OCI-LY3 (cell line): ENCODE measurements at regions not wholly inside any gene's neighbourhood (a gene's known extent, or its start where the extent isn't known, plus 50 kb on each side); places are given as distances from the start of the nearest gene placed in this dataset.

Experiments
- H2AFZ ChIP-seq: fragments of 200-600, 300-600 bp; shearing (Covaris generic); 2 replicates; pipeline ENCODE4 v1.6.0; 2014; ENCODE audit warnings: antibody characterized with exemption, low read depth, low read length
- H3K27ac ChIP-seq: fragments of 200-600, 300-600 bp; sonication (generic); 2 replicates; pipeline ENCODE4 v1.5.1; 2014; ENCODE audit warnings: mild to moderate bottlenecking, low read length, moderate library complexity, mixed read lengths
- H3K27me3 ChIP-seq: fragments of 200-600, 300-600 bp; sonication (generic); 2 replicates; pipeline ENCODE4 v1.6.1; 2014; ENCODE audit warnings: low read depth, low read length, mixed read lengths
- H3K36me3 ChIP-seq: fragments of 200-600, 300-600 bp; sonication (generic); replicated peaks from 2 replicates; pipeline ENCODE3; 2014; ENCODE audit warnings: low read depth, low read length, mixed read lengths
- H3K4me1 ChIP-seq: fragments of 300-600, 200-600 bp; sonication (generic); 2 replicates; pipeline ENCODE4 v1.6.1; 2014; ENCODE audit warnings: low read length, mixed read lengths
- H3K4me2 ChIP-seq: fragments of 200-600, 300-600 bp; sonication (generic); 2 replicates; pipeline ENCODE4 v1.6.1; 2014; ENCODE audit warnings: low read length, mixed read lengths
- H3K4me3 ChIP-seq: fragments of 300-600, 200-600 bp; sonication (generic); 2 replicates; pipeline ENCODE4 v1.5.1; 2014; ENCODE audit warnings: antibody characterized with exemption, mild to moderate bottlenecking, low read length, moderate library complexity
- H3K79me2 ChIP-seq: fragments of 300-600, 200-600 bp; shearing (Covaris generic); 2 replicates; pipeline ENCODE4 v1.6.1; 2014; ENCODE audit warnings: mild to moderate bottlenecking, low read length, mixed read lengths
- H3K9ac ChIP-seq: fragments of 300-600, 200-600 bp; shearing (Covaris generic); 2 replicates; pipeline ENCODE4 v1.6.0; 2014; ENCODE audit warnings: mild to moderate bottlenecking, low read length, moderate library complexity
- H3K9me3 ChIP-seq: fragments of 200-600, 300-600 bp; shearing (Covaris generic); 2 replicates; pipeline ENCODE4 v1.6.1; 2014; ENCODE audit warnings: low read length, mixed read lengths; ENCODE audit not compliant: insufficient read depth
- H4K20me1 ChIP-seq: fragments of 200-600, 300-600 bp; sonication (generic); 2 replicates; pipeline ENCODE4 v1.6.1; 2016; ENCODE audit warnings: low read length, mixed read lengths; ENCODE audit not compliant: insufficient read depth
- CTCF ChIP-seq: fragments of 200-600, 300-600 bp; sonication (generic); IDR thresholded peaks from 2 replicates; pipeline ENCODE4 v1.5.1; 2014; ENCODE audit warnings: antibody characterized with exemption, low read length, low read depth
- EZH2phosphoT487 ChIP-seq: fragments of 200-600 bp; shearing (Covaris generic); IDR thresholded peaks from 2 replicates; pipeline ENCODE4 v1.6.1; 2018; ENCODE audit warnings: antibody characterized with exemption, mixed run types, low read depth

GRCh38 chr15:37731146-37731746, 203.2 kb upstream of the TMCO5A start:
- Histone ChIP-seq H3K4me1 (no peaks in the 10 kb centered on the region), H3K4me3 (no peak overlapping the region), H3K79me2 (no peaks in the 10 kb centered on the region), H3K9me3 (no peaks in the 10 kb centered on the region), H3K4me2 (no peak overlapping the region), H3K36me3 (no peaks in the 10 kb centered on the region), H3K9ac (no peak overlapping the region), H3K27ac (no peak overlapping the region), H2AFZ (no peak overlapping the region), H3K27me3 (peaks cover 7% of the 10 kb centered on the region; the same call in 1 of the 2 replicates), H4K20me1 (no peaks in the 10 kb centered on the region)
- TF ChIP-seq CTCF (no peak), EZH2phosphoT487 (no peak)

GRCh38 chr15:37733628-37734027, 200.8 kb upstream of the TMCO5A start:
- Histone ChIP-seq H3K4me1 (no peaks in the 10 kb centered on the region), H3K27me3 (peaks cover 17% of the 10 kb centered on the region; the same call in 1 of the 2 replicates), H3K4me2 (no peak overlapping the region), H3K9me3 (no peaks in the 10 kb centered on the region), H3K9ac (no peak overlapping the region), H3K36me3 (no peaks in the 10 kb centered on the region), H2AFZ (no peak overlapping the region), H3K4me3 (no peak overlapping the region), H3K27ac (no peak overlapping the region), H4K20me1 (no peaks in the 10 kb centered on the region), H3K79me2 (no peaks in the 10 kb centered on the region)
- TF ChIP-seq CTCF: no peak
- TF ChIP-seq EZH2phosphoT487: no peak

- no peak for TF ChIP-seq EZH2phosphoT487
- H3K79me2 ChIP-seq: no peaks in the 10 kb centered on the region
- H3K4me1 ChIP-seq: no peaks in the 10 kb centered on the region
- no peak overlapping the region for H3K9ac ChIP-seq
- H3K27me3 ChIP-seq: peaks cover 15% of the 10 kb centered on the region; the same call in 1 of the 2 replicates
- no peak overlapping the region for H3K27ac ChIP-seq
- 0 out of 2 replicates have a peak overlapping the region, but pooled peaks have one; percentile 5 for H3K4me3 ChIP-seq
- H2AFZ ChIP-seq: no peak overlapping the region
- H4K20me1 ChIP-seq: no peaks in the 10 kb centered on the region
- H3K9me3 ChIP-seq: no peaks in the 10 kb centered on the region
- no peaks in the 10 kb centered on the region for H3K36me3 ChIP-seq
- peak overlapping the region; percentile 27; the same call in 1 of the 2 replicates for H3K4me2 ChIP-seq
Observed at GRCh38 chr15:37740623-37741141, 193.8 kb upstream of the TMCO5A start.

GRCh38 chr15:37743826-37744225, 190.6 kb upstream of the TMCO5A start:
- no peak overlapping the region for H3K27ac ChIP-seq
- no peak overlapping the region for H2AFZ ChIP-seq
- H3K79me2 ChIP-seq: no peaks in the 10 kb centered on the region
- TF ChIP-seq CTCF (no peak), EZH2phosphoT487 (no peak)
- no peak overlapping the region for H3K4me3 ChIP-seq
- H4K20me1 ChIP-seq: no peaks in the 10 kb centered on the region
- no peaks in the 10 kb centered on the region for H3K9me3 ChIP-seq
- H3K27me3 ChIP-seq: no peaks in the 10 kb centered on the region
- H3K4me1 ChIP-seq: no peaks in the 10 kb centered on the region
- no peak overlapping the region for H3K4me2 ChIP-seq
- no peak overlapping the region for H3K9ac ChIP-seq
- no peaks in the 10 kb centered on the region for H3K36me3 ChIP-seq
